Fibroblast of the conjunctiva (primary cell): ENCODE measurements at regions not wholly inside any gene's neighbourhood (a gene's known extent, or its start where the extent isn't known, plus 50 kb on each side); places are given as distances from the start of the nearest gene placed in this dataset.

Experiments used
- DNase-seq: peaks from one replicate; pipeline ENCODE4 v3.0.0-alpha.2; 2010; ENCODE audit warnings: low read depth

DNA sequence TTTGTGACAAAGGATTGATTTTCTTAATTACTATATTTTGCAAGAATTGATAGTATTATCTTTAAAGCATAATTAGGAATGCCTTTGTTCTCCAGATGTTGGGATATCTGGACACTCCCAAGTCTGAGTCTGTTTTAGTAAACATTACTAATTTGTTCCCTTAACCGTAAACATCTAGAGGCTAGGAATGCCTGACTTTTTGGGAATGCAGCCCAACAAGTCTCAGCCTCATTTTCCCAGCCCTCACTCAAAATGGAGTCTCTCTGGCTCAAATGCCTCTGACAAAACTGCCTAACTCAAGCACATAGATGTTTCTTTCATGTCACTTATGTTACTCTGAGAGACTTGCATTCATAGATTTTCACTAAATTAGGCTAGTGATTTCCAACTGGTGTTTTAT, 297.0 kb upstream of the CLNK start:
- no peak for DNase-seq

DNA sequence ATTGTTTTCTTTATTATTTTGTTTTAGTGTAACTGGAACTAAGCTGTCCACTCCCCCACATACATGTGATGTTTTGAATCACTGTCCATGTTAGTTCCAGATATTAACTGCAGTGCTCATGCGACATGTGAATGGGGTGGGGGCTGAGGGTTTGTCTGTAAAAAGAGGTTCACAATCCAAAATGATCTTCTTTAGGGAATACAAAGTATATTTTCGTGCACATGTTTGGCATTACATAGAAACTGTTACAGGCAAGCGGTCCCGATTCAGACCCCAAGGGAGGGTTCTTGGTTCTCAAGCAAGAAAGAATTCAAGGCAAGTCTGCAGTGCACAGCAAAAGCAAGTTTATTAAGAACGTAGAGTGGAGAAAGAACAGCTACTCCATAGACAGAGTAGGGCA, 296.5 kb upstream of the CLNK start:
- DNase-seq: no peak

DNA sequence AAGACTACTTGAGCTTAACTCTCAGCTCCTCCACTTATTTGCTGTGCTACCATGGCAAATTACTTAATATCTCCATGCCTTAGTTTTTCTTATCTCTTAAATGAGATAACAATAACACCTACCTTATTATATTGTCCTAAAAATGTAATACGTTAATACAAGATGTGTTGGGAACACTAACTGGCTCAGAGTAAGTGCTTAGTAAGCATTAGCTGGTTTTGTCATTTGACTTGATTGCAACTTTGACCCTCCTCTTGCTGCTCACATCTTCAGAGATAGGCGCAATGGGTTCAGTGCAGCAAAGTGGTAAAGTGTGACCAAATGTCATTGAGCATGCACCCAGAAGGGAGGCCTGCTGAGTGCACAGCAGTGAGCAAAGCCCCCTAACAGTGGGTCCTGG, 294.5 kb upstream of the CLNK start:
- no peak for DNase-seq

DNA sequence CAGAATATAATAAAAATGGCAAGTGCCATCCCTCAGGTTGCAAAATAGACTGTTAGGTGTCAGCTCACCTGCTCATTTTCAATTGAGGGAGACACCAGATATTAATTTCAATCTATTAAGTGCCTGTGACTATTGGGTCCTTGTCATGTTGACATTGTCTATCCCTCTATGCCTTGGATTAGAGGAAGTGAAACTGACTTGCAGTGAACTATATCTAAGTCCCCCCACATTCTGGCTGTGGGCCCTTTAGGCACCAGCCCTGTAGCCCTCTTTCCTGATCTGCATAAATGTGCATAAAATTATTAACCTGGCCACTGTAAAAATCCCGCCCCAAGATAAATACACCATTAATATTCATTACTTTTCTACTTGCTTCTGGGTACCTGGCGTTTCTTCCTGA, 293.0 kb upstream of the CLNK start:
- DNase-seq: no peak

DNA sequence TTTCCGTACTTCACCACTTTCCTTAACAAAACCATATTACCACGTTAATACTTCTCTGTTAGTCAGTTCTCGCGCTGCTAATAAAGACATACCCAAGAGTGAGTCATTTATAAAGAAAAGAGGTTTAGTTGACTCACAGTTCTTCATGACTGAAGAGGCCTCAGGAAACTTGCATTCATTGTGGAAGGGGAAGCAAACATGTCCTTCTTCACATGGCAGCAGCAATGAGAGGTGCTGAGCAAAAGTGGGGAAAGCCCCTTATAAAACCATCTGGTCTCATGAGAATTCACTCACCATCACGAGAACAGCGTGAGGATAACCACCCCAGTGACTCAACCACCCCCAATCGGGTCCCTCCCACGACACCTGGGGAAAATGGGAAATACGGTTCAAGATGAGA, 289.8 kb upstream of the CLNK start:
- DNase-seq: no peak

DNA sequence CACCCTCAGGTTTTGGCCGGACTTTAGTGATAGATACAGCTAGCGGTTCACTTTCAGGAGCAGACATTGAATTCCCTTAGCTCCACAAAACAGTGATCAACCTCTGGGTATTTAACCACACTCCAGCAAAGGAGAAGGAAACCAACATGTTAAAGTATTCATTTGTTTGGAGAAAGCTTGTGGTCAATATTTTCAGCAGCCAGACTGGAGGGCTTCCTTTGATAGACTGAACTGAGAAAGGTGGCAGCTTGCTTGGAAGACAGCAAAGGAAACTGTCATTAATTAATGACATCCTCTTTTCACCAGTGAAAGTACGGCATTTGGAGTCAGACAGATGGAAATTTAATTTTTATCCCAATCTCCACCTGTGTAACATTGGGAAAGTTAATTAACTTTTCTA, 289.1 kb upstream of the CLNK start:
- DNase-seq: no peak

DNA sequence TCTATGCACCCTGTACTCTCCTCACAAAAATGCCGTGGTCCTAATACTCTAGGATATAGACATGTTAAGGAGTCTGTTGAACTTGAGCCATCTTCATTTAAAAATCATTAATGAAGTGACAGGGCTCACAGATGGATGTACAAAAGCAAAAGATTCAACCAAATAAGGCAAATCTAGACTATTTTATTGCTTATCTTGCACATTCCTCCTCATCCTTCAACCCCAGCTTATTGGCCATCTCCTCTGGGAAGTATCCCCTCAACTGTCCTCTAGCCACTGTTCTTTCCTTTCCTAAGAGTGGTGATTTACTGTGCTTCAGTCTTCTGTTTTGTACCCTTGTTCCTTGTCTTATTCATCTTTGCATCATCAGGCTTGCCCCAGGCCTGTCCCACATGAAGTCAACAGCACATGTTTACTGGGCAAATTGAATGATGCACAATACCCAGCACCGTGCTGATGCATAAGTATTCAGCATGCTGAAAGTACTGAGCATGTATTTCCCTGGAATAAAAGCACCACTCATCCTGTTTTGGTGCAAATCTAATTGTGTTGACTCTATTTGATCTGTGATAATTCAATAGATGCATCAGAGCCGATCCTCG, 287.3 kb upstream of the CLNK start:
- no peak for DNase-seq

DNA sequence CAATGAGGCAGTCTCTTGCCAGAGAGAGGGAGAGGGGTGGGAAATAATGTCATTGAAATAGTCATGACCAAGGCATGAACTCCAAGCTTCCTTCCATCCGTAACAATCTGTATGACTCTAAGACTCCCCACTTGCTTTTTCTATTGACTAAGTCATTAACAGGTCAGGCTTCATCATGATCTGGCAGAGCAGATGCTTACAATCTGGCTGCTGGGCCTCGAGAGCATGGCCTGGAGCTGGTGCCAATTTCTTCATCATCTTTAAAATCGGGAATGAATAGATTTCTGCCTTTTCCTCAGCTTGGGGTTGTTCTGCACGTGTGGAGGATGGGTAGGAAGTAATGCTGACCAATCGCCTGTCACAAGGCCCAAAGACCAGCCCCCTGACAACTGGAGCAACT, 280.6 kb upstream of the CLNK start:
- no peak for DNase-seq

DNA sequence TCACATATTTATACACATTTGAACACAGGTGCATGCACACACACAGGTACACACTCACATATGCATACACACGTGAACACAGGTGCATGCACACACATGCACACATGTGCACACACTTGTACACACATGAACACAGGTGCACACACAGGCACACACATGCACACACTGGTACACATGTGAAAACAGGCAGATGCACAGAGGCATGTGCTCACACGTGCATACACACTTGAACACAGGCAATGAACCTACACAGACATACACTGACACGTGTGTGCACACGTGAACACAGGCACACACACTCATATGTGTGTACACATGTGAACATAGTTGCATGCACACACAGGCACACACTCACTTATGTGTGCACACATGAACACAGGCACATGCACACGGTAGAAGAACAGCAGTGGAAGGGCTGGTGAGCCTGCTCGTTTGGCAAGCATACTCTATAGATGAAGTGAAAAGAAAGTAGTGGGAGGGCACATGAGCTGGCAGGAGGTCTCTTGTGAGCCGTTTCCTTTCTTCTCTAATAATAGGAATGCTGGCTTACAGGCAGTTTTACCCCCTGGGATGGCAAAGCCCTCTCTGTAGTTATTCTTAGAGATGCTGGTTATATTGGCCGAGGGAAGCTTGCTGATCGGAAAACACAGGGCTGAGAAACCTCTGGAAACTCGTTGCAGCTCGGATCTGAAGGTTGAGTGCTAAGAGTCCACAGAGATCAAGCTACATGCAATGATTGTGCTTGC, 279.6 kb upstream of the CLNK start:
- no peak for DNase-seq

DNA sequence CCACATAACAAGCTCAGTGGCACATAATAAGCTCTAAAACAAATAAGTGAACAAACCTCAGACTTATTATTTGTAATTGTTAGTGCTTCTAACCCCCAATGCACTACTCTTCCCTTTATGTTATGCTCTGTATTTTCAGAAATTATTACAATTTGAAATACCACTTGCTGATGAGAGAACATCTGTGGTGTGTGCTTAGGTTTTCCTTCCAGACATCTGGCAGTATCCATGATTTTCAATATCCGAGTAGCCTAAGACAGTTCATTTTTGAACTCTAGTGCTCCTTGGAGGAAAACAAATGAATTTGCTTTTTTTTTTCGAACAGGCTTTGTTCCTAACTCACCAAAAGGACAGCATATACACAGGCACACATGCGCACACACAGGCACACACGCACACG, 278.7 kb upstream of the CLNK start:
- DNase-seq: no peak

DNA sequence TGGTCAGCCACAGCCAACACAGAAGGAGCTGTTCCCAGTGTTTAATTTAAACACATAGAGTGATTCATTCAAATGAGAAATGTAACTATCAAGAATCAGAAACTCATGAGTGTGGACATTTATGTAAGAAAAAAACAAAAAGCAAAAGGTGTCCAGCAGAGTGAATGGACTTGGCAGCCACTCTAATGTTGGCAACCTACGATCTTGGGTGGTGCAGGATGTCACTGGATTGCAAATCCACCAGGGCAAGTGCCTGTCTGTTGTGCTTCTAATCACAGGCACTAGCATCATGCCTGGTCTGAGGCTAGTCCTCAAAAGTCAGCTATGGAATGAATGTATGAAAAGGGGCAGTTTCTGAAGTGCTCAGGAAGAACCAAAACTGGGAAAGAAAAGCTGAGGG, 277.7 kb upstream of the CLNK start:
- no peak for DNase-seq

DNA sequence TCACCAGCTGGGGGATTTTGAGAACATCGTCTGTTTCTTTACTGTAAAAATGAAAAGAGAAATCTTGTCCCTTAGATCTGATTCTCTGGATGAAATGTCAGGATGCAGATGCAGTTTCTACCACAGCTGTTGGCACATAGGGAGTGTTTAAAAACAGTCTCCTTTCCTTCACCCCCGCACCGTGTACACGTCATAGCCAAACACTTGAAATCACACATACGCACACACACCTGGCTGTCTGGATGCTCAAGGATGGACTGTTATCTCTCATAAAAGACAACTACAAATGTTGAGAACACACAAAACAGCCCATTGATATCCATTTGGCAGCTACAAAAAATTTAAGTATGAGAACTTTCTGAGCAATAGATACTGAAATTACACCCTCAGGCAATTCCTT, 275.8 kb upstream of the CLNK start:
- DNase-seq: no peak

DNA sequence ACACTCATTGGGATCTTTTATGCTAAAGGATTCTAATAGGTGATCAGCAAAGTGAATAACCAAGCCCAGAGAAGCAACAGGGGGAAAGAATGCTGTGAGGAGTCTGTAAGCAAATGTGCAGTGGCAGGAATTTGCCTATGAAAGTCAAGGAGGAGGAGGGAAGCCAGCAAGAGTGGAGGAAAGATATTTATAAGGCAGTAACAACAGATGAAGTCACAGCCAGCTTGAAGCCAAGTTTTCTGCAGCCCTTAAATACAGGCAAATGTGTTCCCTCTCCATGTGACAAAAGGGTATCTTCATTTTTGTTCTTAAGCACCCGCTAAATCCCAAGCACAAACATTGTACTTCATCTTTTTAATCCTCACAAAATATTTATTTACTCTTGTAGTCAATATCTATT, 275.0 kb upstream of the CLNK start:
- DNase-seq: no peak

DNA sequence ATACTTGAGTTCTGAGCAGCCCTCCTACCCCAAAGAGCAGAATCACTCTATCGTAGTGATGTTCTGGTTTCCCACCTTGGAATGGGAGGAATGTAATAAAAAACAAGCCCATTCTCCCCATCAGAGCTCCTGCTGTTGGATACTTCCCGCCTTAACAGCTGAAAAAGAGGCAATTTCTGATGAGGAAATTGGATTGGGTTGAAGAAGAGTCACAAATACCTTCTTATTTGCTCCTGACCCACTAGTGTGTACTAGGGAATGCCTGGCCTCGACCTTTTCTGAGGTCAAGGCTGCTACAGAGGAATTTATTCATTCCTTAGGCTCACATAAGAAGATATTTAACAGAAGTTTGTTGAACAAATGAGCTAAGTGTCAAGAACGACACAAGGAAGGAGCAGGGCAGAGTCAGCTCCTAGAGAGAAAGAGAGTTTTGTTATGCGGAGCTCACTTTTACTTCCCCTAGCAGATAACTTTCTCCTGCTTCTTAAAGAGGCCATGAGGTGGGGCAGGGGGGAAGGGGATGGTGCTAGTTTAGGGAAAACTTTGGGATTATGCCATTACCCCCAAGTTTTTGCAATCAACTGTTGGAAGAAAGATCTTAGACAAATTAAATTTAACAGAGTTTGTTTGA, 273.8 kb upstream of the CLNK start:
- DNase-seq: no peak

DNA sequence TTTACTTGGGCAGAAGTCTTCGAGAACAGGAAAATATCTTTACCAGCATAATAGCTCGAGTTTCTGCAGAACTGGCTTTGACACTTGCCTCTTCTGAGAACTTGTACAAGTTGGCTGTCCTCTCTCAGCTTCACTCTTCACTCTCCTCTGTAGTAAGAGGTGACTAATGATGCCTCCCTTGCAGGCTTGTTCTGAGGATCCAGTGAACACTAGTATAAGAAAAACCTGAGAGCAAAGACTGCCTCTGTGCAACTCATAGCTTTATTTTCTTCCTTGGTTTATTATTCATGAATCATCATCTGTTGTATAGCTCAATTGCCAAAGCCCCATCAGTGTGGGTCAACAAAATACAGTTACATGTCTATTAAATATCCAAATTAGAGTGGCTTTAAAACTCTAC, 266.7 kb upstream of the CLNK start:
- DNase-seq: no peak

DNA sequence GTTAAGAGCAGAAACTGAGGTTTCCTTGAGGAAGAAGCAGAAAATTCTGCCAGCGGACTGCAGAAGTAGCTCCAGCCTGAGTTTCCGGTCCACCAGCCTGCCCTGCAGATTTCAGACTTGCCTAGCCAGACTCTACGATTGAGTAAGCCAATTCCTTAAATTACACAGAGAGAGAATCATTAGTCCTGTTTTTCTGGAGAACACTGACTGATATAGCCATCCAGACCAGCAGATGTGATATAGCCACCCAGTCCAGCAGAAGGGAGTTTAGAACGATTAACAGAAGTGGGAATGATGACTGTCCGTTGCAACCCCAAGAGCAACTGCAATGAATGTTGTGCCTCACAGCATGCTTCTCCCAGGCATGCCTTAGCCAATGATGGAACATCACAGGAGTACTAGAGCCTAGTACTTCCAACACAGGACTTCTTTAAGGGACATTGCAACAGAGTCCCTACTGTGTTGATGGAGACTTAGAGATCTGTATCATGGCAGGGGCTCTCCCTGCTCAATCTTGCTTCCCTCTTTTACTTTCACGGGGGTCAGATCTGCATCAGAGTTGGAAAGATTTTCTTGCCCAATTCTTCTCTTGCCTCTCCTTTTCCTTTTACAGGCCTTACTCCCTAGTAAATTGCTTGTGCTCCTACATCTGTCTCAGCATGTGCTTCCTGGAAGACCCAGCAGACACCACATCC, 264.6 kb upstream of the CLNK start:
- no peak for DNase-seq

DNA sequence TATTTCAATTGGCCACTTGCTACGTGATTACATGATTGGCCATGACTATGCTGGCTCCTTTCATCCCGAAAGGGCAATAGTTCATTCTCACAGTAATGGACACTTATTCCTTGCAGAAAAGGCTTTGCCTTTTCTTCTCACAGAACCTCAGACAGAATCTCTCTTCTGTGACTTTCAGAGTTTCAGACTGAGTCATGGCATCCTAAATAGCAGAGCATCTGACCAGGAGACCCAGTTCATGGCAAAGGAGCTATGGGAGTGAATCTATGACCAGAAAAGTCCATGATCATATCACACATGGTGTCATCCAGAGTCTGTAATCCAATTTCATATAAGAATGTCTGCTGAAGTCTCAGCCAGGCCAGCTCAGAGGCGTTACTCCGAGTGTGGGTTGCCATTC, 263.3 kb upstream of the CLNK start:
- DNase-seq: no peak

DNA sequence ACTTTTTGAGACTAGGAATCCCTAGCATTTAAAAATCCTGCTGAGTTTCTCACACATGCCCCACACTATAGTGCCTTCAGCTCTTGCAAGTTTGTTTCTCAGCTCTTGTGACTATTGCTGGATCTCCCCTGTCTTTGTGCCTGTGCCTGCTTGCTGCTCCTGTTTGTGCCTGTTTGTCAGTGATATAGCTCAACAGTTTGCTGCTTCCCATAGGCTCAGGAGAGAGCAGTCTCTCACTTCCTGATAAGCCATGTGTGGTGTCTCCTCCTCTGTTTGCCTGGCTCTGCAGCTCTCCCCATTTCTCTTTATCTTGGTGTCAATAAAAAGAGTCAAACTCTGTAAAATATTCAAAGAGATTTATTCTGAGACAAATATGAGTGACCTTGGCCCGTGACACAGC, 259.8 kb upstream of the CLNK start:
- DNase-seq: no peak

DNA sequence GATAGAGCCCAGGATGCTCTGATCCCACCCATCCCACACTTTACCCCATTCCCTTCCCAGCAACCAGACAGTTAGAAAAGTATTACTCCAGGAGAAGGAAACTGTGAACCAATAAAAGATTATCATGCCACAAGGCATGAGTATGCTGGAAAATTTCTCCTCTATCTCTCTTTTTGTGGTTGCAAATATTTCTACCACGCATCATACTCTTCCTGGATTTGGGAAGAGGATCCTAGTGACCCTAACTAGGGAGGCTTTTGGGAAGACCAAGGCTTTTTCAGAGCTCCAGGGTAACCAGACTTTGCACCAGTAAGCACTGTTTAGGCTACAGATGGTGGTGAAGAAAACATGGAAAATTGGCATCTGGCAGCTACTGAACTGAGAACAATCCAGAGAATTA, 257.6 kb upstream of the CLNK start:
- no peak for DNase-seq

DNA sequence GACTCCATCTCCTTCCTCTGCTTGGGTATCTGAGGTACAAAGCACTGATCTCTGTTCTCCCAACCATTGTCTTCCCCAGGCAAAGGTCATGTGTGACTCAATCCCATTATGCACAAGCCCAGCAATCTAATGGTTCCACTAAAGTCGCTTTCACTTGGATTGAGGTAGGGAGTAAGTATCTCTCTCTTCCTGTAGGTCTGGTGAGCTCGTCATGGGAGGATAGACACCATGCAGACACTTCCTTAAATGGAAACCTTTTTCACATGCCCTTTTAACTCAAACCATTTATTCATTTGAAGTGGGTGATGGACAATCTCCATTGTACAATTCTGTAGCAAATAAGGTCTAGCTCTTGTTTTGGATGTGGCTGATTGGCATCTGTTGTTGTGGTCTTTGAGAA, 245.2 kb upstream of the CLNK start:
- no peak for DNase-seq

DNA sequence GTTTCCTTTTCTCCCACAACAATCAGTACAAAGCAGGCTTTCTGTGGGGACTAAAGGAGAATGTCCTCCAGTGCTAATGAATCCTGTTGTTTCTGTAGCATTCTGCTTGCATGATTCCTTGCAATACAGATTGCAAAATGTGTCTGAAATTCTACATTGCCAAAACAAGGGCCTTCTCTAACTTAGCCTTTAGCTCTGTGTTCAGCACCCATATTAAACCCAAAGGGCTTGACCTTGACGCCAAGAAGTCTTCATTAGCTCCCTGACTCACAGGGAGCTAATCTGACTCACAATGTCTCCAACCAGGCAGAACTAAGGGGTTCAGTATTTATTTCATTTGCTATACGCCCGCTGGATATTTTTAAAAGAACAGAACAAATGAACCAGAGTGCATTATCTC, 241.4 kb upstream of the CLNK start:
- DNase-seq: no peak

DNA sequence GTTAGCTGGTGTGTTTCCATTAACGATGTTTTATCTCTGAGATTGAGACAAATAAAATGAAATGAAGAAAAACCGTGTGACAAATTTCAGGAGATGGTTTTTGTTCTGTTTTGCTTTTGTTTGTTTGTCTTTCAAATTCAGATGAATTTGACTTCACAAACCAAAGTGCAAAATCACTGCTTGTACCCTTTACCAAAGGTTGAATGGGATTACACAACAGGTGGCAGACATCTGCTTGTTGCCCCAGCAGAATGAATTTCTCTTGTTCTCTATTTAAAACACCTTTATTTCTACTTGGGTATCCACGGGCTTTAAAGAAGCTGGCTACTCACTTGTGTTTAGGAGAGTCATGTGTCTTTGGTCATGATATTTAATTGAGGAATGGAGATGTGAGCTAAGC, 239.7 kb upstream of the CLNK start:
- DNase-seq: no peak

DNA sequence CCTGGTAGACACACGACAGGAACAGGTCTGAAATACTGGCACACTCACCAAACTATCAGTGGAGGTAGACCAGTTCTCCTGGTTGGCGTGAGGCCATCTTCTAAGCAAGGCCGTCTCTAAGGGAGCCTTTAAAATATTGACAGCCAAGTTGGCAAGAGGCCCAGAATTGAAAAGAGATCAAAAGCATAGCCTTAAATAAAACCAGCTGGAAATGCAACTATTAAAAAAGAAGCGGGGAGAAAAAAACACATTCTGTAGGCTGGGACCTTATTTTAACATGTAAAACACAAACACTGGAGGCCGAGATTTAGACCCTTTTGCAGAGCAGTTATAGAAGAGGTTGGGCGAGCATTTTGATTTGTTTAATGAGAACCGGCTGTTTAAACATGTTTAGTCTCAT, 233.0 kb upstream of the CLNK start:
- peak; percentile 36 for DNase-seq
